ENCODE measurements at regions not wholly inside any gene's neighbourhood (a gene's known extent, or its start where the extent isn't known, plus 50 kb on each side); places are given as distances from the start of the nearest gene placed in this dataset.

GRCh38 chr21:24316277-24316922 lies 1290.9 kb downstream of the MRPL39 start (continued):
- no peak for TF ChIP-seq HMGXB4 (CRISPR knock-in tag; IDR thresholded peaks at IDR 0.05; ENCODE audit: borderline replicate concordance)
- TF ChIP-seq ELK1 (IDR thresholded peaks at IDR 0.05; ENCODE audit: low read depth, low read length) = no peak
- TF ChIP-seq SMC3 (IDR thresholded peaks at IDR 0.05) = no peak
- no peak for TF ChIP-seq MAX (IDR thresholded peaks at IDR 0.05)

GRCh38 chr21:24310788-24311187 lies 1296.5 kb downstream of the MRPL39 start:
- Histone ChIP-seq H3K4me2 (no peak overlapping the region), H3K9me3 (no peaks in the 10 kb centered on the region), H3K27ac (no peak overlapping the region), H3K4me1 (no peaks in the 10 kb centered on the region), H3K4me3 (no peak overlapping the region)
- DNase-seq (ENCODE audit: low read depth in 1 of 2, low spot score in 1 of 2) (no peak), FAIRE-seq (no peak), ATAC-seq (no peak)
- 17% methylated on average over 1 of the region's 1 CpG for WGBS (ENCODE audit: missing lambda C conversion rate)
- TF ChIP-seq USF2 (IDR thresholded peaks at IDR 0.05) = no peak
- TF ChIP-seq EP300 (IDR thresholded peaks at IDR 0.05) = no peak
- no peak for TF ChIP-seq MAX (IDR thresholded peaks at IDR 0.05)
- TF ChIP-seq ZSCAN20 (CRISPR knock-in tag; IDR thresholded peaks at IDR 0.05) = no peak
- no peak for TF ChIP-seq RARB (CRISPR knock-in tag; IDR thresholded peaks at IDR 0.05)
- TF ChIP-seq HOXB13 (CRISPR knock-in tag; IDR thresholded peaks at IDR 0.05; ENCODE audit: low read depth) = no peak
- no peak for TF ChIP-seq HOXB5 (CRISPR knock-in tag; IDR thresholded peaks at IDR 0.05)
- TF ChIP-seq RCOR1 (IDR thresholded peaks at IDR 0.05; ENCODE audit: low read depth, low read length) = no peak
- POLR2A ChIA-PET = no interaction called here
- CTCF ChIA-PET = no interaction called here

GRCh38 chr21:24308183-24308582 lies 1299.1 kb downstream of the MRPL39 start:
- H3K4me2 ChIP-seq = no peak overlapping the region
- no peak overlapping the region for H3K27ac ChIP-seq
- no peak for ATAC-seq
- ChIA-PET CTCF (no interaction called here), POLR2A (no interaction called here)
- no peaks in the 10 kb centered on the region for H3K4me1 ChIP-seq
- H3K9me3 ChIP-seq = no peaks in the 10 kb centered on the region
- DNase-seq (ENCODE audit: low read depth in 1 of 2, low spot score in 1 of 2) = no peak
- no peak for FAIRE-seq
- H3K4me3 ChIP-seq = no peak overlapping the region
- TF ChIP-seq EP300 (IDR thresholded peaks at IDR 0.05) (no peak), ZFP36 (IDR thresholded peaks at IDR 0.05; ENCODE audit: borderline replicate concordance, partially characterized antibody) (no peak), KDM5A (IDR thresholded peaks at IDR 0.05) (no peak), HOXB5 (CRISPR knock-in tag; IDR thresholded peaks at IDR 0.05) (no peak), ATOH8 (CRISPR knock-in tag; IDR thresholded peaks at IDR 0.05; ENCODE audit: low read depth) (no peak), KDM1A (IDR thresholded peaks at IDR 0.05; ENCODE audit: low read depth) (no peak), CTCF (IDR thresholded peaks at IDR 0.05) (no peak), TP53 (CRISPR knock-in tag; IDR thresholded peaks at IDR 0.05) (no peak), PHF8 (IDR thresholded peaks at IDR 0.05; ENCODE audit: borderline replicate concordance, low read depth) (no peak), BHLHE40 (IDR thresholded peaks at IDR 0.05; ENCODE audit: low read depth, low read length) (no peak), PBX3 (IDR thresholded peaks at IDR 0.05) (no peak), USF2 (IDR thresholded peaks at IDR 0.05) (no peak), NFE2L2 (conservative IDR thresholded peaks at IDR 0.05; ENCODE audit: low read length) (no peak), MAFK (IDR thresholded peaks at IDR 0.05; ENCODE audit: partially characterized antibody) (no peak), HEYL (CRISPR knock-in tag; IDR thresholded peaks at IDR 0.05) (no peak), TFCP2L1 (CRISPR knock-in tag; IDR thresholded peaks at IDR 0.05) (no peak)

Measured in A549 (cell line).